ENCODE measurements at regions not wholly inside any gene's neighbourhood (a gene's known extent, or its start where the extent isn't known, plus 50 kb on each side); places are given as distances from the start of the nearest gene placed in this dataset.

DNA sequence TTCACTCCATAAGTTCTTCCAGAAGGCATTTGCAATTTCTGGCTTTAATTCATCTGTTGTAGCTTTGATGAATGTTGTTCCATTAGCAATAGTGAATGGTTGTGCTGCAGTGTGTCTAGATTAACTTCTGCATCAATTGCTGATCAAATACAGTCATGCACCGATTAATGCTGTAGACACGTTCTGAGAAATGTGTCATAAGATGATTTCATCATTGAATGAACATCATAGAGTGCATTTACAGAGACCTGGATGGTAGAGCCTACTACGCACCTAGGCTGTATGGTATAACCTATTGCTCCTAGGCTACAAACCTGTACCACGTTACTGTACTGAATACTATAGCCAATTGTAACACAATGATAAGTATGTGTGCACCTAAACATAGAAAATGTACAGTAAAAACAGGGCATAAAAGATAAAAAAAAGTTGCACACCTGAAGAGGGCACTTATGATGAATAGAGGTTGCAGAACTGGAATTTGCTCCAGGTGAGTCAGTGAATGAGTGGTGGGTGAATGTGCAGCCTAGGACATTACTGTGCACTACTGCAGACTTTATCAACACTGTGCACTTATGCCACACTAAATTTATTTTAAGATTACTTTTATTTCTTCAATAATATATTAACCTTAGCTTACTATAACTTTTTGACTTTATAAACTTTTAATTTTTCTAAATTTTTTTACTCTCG, 170.7 kb downstream of the HERPUD2 start:
- TF ChIP-seq, protein P1, sequence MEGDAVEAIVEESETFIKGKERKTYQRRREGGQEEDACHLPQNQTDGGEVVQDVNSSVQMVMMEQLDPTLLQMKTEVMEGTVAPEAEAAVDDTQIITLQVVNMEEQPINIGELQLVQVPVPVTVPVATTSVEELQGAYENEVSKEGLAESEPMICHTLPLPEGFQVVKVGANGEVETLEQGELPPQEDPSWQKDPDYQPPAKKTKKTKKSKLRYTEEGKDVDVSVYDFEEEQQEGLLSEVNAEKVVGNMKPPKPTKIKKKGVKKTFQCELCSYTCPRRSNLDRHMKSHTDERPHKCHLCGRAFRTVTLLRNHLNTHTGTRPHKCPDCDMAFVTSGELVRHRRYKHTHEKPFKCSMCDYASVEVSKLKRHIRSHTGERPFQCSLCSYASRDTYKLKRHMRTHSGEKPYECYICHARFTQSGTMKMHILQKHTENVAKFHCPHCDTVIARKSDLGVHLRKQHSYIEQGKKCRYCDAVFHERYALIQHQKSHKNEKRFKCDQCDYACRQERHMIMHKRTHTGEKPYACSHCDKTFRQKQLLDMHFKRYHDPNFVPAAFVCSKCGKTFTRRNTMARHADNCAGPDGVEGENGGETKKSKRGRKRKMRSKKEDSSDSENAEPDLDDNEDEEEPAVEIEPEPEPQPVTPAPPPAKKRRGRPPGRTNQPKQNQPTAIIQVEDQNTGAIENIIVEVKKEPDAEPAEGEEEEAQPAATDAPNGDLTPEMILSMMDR (IDR thresholded peaks at IDR 0.05; ENCODE audit: low read depth, low read length): no peak
- TF ChIP-seq POLR2A (IDR thresholded peaks at IDR 0.05; ENCODE audit: extremely low read depth, insufficient read length) (no peak), MYC (IDR thresholded peaks at IDR 0.05; ENCODE audit: low read depth, low read length) (no peak)
- TF ChIP-seq, protein P2, sequence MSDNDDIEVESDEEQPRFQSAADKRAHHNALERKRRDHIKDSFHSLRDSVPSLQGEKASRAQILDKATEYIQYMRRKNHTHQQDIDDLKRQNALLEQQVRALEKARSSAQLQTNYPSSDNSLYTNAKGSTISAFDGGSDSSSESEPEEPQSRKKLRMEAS (IDR thresholded peaks at IDR 0.05; ENCODE audit: low read depth, low read length): no peak

Data from NB4 (cell line).